Colonic mucosa (tissue), 4 donors: ENCODE measurements at regions not wholly inside any gene's neighbourhood (a gene's known extent, or its start where the extent isn't known, plus 50 kb on each side); places are given as distances from the start of the nearest gene placed in this dataset.

Experiments used
- DNase-seq: peaks from one replicate; pipeline ENCODE4 v3.0.0-alpha.2; 2020
- H3K27ac ChIP-seq: fragments of 200-600 bp; one replicate; pipeline ENCODE4 v1.8.0; 2021
- H3K27me3 ChIP-seq: fragments of 200-600 bp; one replicate; pipeline ENCODE4 v1.8.0; 2021
- H3K36me3 ChIP-seq: fragments of 200-600 bp; one replicate; pipeline ENCODE4 v1.8.0; 2021
- H3K4me1 ChIP-seq: fragments of 200-600 bp; one replicate; pipeline ENCODE4 v1.8.0; 2021; ENCODE audit warnings: mild to moderate bottlenecking
- H3K4me3 ChIP-seq: fragments of 200-600 bp; one replicate; pipeline ENCODE4 v1.8.0; 2021
- H3K9ac ChIP-seq, 2 donors: one replicate each; pipeline ENCODE4 v1.7.0; 2013; ENCODE audit warnings: control low read depth in 2 of 2, low read depth in 2 of 2, low read length in 2 of 2
- H3K9me3 ChIP-seq: fragments of 200-600 bp; one replicate; pipeline ENCODE4 v1.8.0; 2021
- CTCF ChIP-seq: fragments of 200-600 bp; IDR thresholded peaks from one replicate; pipeline ENCODE4 v1.8.0; 2022; ENCODE audit warnings: antibody characterized with exemption, mild to moderate bottlenecking
- intact Hi-C: fragments of 100-400 bp; cut with DNase I; formaldehyde crosslinking; loops from one replicate; pipeline ENCODE4 v1.14.1; 2022
- donor health status: healthy.
- donor health status: DM: no; HTN: no; CAD: no.
- donor health status: DM: no; HTN: no; CAD: no.

GRCh38 chr12:115240251-115240650 is 556.3 kb upstream of the TBX3 start:
- H3K36me3 ChIP-seq, result no peaks in the 10 kb centered on the region
- no peaks in the 10 kb centered on the region for H3K9me3 ChIP-seq
- TF ChIP-seq CTCF, result no peak
- H3K4me3 ChIP-seq, result no peak overlapping the region
- DNase-seq, result no peak
- intact Hi-C loops, result no loop called here
- H3K27ac ChIP-seq, result no peak overlapping the region
- no peak overlapping the region for H3K9ac ChIP-seq
- H3K4me1 ChIP-seq, result no peaks in the 10 kb centered on the region
- no peaks in the 10 kb centered on the region for H3K27me3 ChIP-seq

GRCh38 chr12:115235880-115236279 is 551.9 kb upstream of the TBX3 start:
- Histone ChIP-seq H3K9ac (no peak overlapping the region), H3K4me3 (no peak overlapping the region), H3K27me3 (no peaks in the 10 kb centered on the region), H3K4me1 (no peaks in the 10 kb centered on the region), H3K36me3 (no peaks in the 10 kb centered on the region), H3K27ac (no peak overlapping the region), H3K9me3 (no peaks in the 10 kb centered on the region)
- intact Hi-C loops, result no loop called here
- no peak for TF ChIP-seq CTCF
- no peak for DNase-seq

GRCh38 chr12:115233891-115234543 is 550.0 kb upstream of the TBX3 start:
- H3K4me1 ChIP-seq, result no peaks in the 10 kb centered on the region

GRCh38 chr12:115232455-115233156 is 548.6 kb upstream of the TBX3 start:
- Histone ChIP-seq H3K4me1 (no peaks in the 10 kb centered on the region), H3K9me3 (no peaks in the 10 kb centered on the region), H3K36me3 (no peaks in the 10 kb centered on the region), H3K4me3 (no peak overlapping the region), H3K27ac (no peak overlapping the region), H3K9ac (no peak overlapping the region), H3K27me3 (no peaks in the 10 kb centered on the region)
- TF ChIP-seq CTCF, result no peak
- no peak for DNase-seq
- intact Hi-C loops, result no loop called here

More at GRCh38 chr12:115233891-115234543, 550.0 kb upstream of the TBX3 start:
- H3K9me3 ChIP-seq, result no peaks in the 10 kb centered on the region
- no peak overlapping the region for H3K4me3 ChIP-seq
- intact Hi-C loops, result no loop called here
- DNase-seq, result no peak
- H3K9ac ChIP-seq, result no peak overlapping the region
- no peaks in the 10 kb centered on the region for H3K36me3 ChIP-seq
- TF ChIP-seq CTCF, result no peak
- no peaks in the 10 kb centered on the region for H3K27me3 ChIP-seq
- H3K27ac ChIP-seq, result no peak overlapping the region

GRCh38 chr12:115230606-115231005 is 546.6 kb upstream of the TBX3 start:
- no peak for DNase-seq
- intact Hi-C loops, result no loop called here
- Histone ChIP-seq H3K4me1 (no peaks in the 10 kb centered on the region), H3K36me3 (no peaks in the 10 kb centered on the region), H3K4me3 (no peak overlapping the region), H3K27me3 (no peaks in the 10 kb centered on the region), H3K9ac (no peak overlapping the region), H3K27ac (no peak overlapping the region), H3K9me3 (no peaks in the 10 kb centered on the region)
- TF ChIP-seq CTCF, result no peak
